ENCODE measurements at regions not wholly inside any gene's neighbourhood (a gene's known extent, or its start where the extent isn't known, plus 50 kb on each side); places are given as distances from the start of the nearest gene placed in this dataset.

- ChIA-PET CTCF (no interaction called here), POLR2A (no interaction called here)
- Histone ChIP-seq H3K4me3 (ENCODE audit: low read depth, low read length) (no peak overlapping the region), H3K27me3 (ENCODE audit: control insufficient read depth, insufficient read depth, low read length) (no peaks in the 10 kb centered on the region), H3K9me3 (ENCODE audit: control insufficient read depth, insufficient read depth, low read length) (no peaks in the 10 kb centered on the region), H3K27ac (ENCODE audit: low read depth, low read length) (no peak overlapping the region)
- TF ChIP-seq, protein P1, sequence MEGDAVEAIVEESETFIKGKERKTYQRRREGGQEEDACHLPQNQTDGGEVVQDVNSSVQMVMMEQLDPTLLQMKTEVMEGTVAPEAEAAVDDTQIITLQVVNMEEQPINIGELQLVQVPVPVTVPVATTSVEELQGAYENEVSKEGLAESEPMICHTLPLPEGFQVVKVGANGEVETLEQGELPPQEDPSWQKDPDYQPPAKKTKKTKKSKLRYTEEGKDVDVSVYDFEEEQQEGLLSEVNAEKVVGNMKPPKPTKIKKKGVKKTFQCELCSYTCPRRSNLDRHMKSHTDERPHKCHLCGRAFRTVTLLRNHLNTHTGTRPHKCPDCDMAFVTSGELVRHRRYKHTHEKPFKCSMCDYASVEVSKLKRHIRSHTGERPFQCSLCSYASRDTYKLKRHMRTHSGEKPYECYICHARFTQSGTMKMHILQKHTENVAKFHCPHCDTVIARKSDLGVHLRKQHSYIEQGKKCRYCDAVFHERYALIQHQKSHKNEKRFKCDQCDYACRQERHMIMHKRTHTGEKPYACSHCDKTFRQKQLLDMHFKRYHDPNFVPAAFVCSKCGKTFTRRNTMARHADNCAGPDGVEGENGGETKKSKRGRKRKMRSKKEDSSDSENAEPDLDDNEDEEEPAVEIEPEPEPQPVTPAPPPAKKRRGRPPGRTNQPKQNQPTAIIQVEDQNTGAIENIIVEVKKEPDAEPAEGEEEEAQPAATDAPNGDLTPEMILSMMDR (IDR thresholded peaks at IDR 0.05; ENCODE audit: low read depth, low read length) = no peak
- no peak for DNase-seq (ENCODE audit: low read depth, low spot score)
These were observed 307.7 kb upstream of the SOX2 start for GRCh38 chr3:181403876-181404660.

GRCh38 chr3:181402347-181402746 lies 309.4 kb upstream of the SOX2 start:
- H3K27me3 ChIP-seq (ENCODE audit: control insufficient read depth, insufficient read depth, low read length) = no peaks in the 10 kb centered on the region
- no peak overlapping the region for H3K27ac ChIP-seq (ENCODE audit: low read depth, low read length)
- TF ChIP-seq, protein P1 (IDR thresholded peaks at IDR 0.05; ENCODE audit: low read depth, low read length) = no peak
- no peak overlapping the region for H3K4me3 ChIP-seq (ENCODE audit: low read depth, low read length)
- POLR2A ChIA-PET = no interaction called here
- H3K9me3 ChIP-seq (ENCODE audit: control insufficient read depth, insufficient read depth, low read length) = no peaks in the 10 kb centered on the region
- DNase-seq (ENCODE audit: low read depth, low spot score) = no peak
- CTCF ChIA-PET = no interaction called here

GRCh38 chr3:181384970-181385369 lies 326.8 kb upstream of the SOX2 start:
- no peak overlapping the region for H3K4me3 ChIP-seq (ENCODE audit: low read depth, low read length)
- CTCF ChIA-PET = interaction anchor here (1.3 kb wide), 1 partner anchor 58 kb away, joined by 3 read pairs; no protein-coding TSS in a partner anchor
- no peaks in the 10 kb centered on the region for H3K27me3 ChIP-seq (ENCODE audit: control insufficient read depth, insufficient read depth, low read length)
- H3K27ac ChIP-seq (ENCODE audit: low read depth, low read length) = no peak overlapping the region
- TF ChIP-seq, protein P1 (IDR thresholded peaks at IDR 0.05; ENCODE audit: low read depth, low read length) = no peak
- no peak for DNase-seq (ENCODE audit: low read depth, low spot score)
- POLR2A ChIA-PET = no interaction called here
- no peaks in the 10 kb centered on the region for H3K9me3 ChIP-seq (ENCODE audit: control insufficient read depth, insufficient read depth, low read length)

DNA sequence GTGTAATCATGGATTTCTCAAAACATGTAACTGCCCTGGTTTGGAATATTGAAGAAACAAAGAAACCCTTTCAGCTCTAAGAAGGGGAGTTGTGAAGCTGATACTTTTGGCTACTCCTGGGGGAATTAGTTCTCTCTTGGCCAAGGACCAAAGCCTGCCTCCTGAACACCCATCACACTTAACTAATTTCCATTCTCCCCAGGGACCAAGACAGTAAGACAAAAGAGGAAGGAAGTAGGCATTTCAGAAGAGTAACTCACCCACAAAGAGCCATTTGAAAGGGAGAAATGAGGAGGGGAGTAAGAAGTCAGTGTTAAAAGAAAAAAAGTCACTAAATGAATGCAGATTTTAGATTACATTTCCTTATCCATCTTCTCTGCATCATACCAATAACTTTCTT lies 328.0 kb upstream of the SOX2 start:
- Histone ChIP-seq H3K27me3 (ENCODE audit: control insufficient read depth, insufficient read depth, low read length) (no peaks in the 10 kb centered on the region), H3K9me3 (ENCODE audit: control insufficient read depth, insufficient read depth, low read length) (no peaks in the 10 kb centered on the region), H3K4me3 (ENCODE audit: low read depth, low read length) (no peak overlapping the region), H3K27ac (ENCODE audit: low read depth, low read length) (no peak overlapping the region)
- TF ChIP-seq, protein P1 (IDR thresholded peaks at IDR 0.05; ENCODE audit: low read depth, low read length) = no peak
- DNase-seq (ENCODE audit: low read depth, low spot score) = no peak
- CTCF ChIA-PET = no interaction called here
- POLR2A ChIA-PET = no interaction called here

GRCh38 chr3:181383201-181383600 lies 328.5 kb upstream of the SOX2 start:
- CTCF ChIA-PET = interaction anchor here (0.6 kb wide), 1 partner anchor 54 kb away, joined by 3 read pairs; no protein-coding TSS in a partner anchor
- TF ChIP-seq, protein P1 (IDR thresholded peaks at IDR 0.05; ENCODE audit: low read depth, low read length) = no peak
- POLR2A ChIA-PET = no interaction called here
- H3K27me3 ChIP-seq (ENCODE audit: control insufficient read depth, insufficient read depth, low read length) = no peaks in the 10 kb centered on the region
- no peak overlapping the region for H3K27ac ChIP-seq (ENCODE audit: low read depth, low read length)
- no peak for DNase-seq (ENCODE audit: low read depth, low spot score)
- H3K9me3 ChIP-seq (ENCODE audit: control insufficient read depth, insufficient read depth, low read length) = no peaks in the 10 kb centered on the region
- H3K4me3 ChIP-seq (ENCODE audit: low read depth, low read length) = no peak overlapping the region

Measured in AG04450 (cell line).